OCI-LY7 (cell line): ENCODE measurements at regions not wholly inside any gene's neighbourhood (a gene's known extent, or its start where the extent isn't known, plus 50 kb on each side); places are given as distances from the start of the nearest gene placed in this dataset.
"Not testable (repeated sequence)": the region's sequence is repeated elsewhere in the genome, so short reads cannot be mapped to it uniquely, and the experiment has no call there.

Source experiments
- BruUV-seq: library from RNA; stranded (reverse); fragments of 400-500 nt; replicated peaks from 2 replicates; lab custom pipeline; 2021; lab: Mats Ljungman, UMichigan
- CTCF ChIA-PET: fragments of 300-600 bp; sonication (Branson Sonifier 250); formaldehyde crosslinking; loops from one replicate; lab custom pipeline; 2022; ENCODE audit warnings: antibody characterized with exemption; ENCODE audit not compliant: unreplicated experiment; lab: Charles Lee
- POLR2A ChIA-PET: fragments of 300-600 bp; sonication (Branson Sonifier 250); formaldehyde crosslinking; loops from one replicate; lab custom pipeline; 2022; ENCODE audit warnings: antibody characterized with exemption; lab: Charles Lee
- DNase-seq: peaks from one replicate; pipeline ENCODE4 v3.0.0-alpha.2; 2015; ENCODE audit warnings: low spot score
- H2AFZ ChIP-seq: fragments of 200-600 bp; sonication (generic), shearing (Covaris generic); 2 replicates; pipeline ENCODE4 v1.6.1; 2014; ENCODE audit warnings: mild to moderate bottlenecking, antibody characterized with exemption, low read length, moderate library complexity
- H3K27ac ChIP-seq: fragments of 200-600 bp; sonication (generic); 2 replicates; pipeline ENCODE4 v1.5.1; 2014; ENCODE audit warnings: mixed run types, low read depth, mild to moderate bottlenecking, moderate library complexity, low read length, inconsistent platforms; ENCODE audit not compliant: poor library complexity, severe bottlenecking
- H3K36me3 ChIP-seq: fragments of 200-600 bp; sonication (generic); 2 replicates; pipeline ENCODE4 v1.6.1; 2014; ENCODE audit warnings: mild to moderate bottlenecking, antibody characterized with exemption, low read length, moderate library complexity, mixed read lengths; ENCODE audit not compliant: insufficient read depth
- H3K4me1 ChIP-seq: fragments of 200-600 bp; sonication (generic); 2 replicates; pipeline ENCODE4 v1.5.1; 2014; ENCODE audit warnings: mild to moderate bottlenecking, low read length; ENCODE audit not compliant: insufficient read depth, poor library complexity, severe bottlenecking
- H3K4me2 ChIP-seq: fragments of 200-600 bp; sonication (generic); 2 replicates; pipeline ENCODE4 v1.6.1; 2014; ENCODE audit warnings: mild to moderate bottlenecking, low read length
- H3K4me3 ChIP-seq: fragments of 200-600 bp; sonication (generic); 2 replicates; pipeline ENCODE4 v1.5.1; 2014; ENCODE audit warnings: mild to moderate bottlenecking, low read depth, low read length; ENCODE audit not compliant: poor library complexity, severe bottlenecking
- H3K79me2 ChIP-seq: fragments of 200-600 bp; sonication (generic); 2 replicates; pipeline ENCODE4 v1.6.1; 2016; ENCODE audit warnings: low read depth, mild to moderate bottlenecking, low read length, moderate library complexity, mixed read lengths; ENCODE audit not compliant: insufficient read depth
- H3K9me2 ChIP-seq: fragments of 200-600 bp; sonication (generic); 2 replicates; pipeline ENCODE4 v1.6.1; 2016; ENCODE audit warnings: mild to moderate bottlenecking, low read length, mixed read lengths; ENCODE audit not compliant: insufficient read depth
- H3K9me3 ChIP-seq: fragments of 200-600 bp; sonication (generic); 2 replicates; pipeline ENCODE4 v1.6.1; 2014; ENCODE audit warnings: mild to moderate bottlenecking, mixed run types, low read length, mixed read lengths
- H4K20me1 ChIP-seq: fragments of 200-600 bp; sonication (generic); 2 replicates; pipeline ENCODE4 v1.6.1; 2014; ENCODE audit warnings: mild to moderate bottlenecking, antibody characterized with exemption, low read length, moderate library complexity, mixed read lengths; ENCODE audit not compliant: insufficient read depth
- EZH2phosphoT487 ChIP-seq: fragments of 200-600 bp; sonication (generic); IDR thresholded peaks from 2 replicates; pipeline ENCODE4 v1.6.1; 2018; ENCODE audit warnings: low read depth, borderline replicate concordance, mild to moderate bottlenecking, mixed run types, antibody characterized with exemption, low read length, moderate library complexity, mixed read lengths
- intact Hi-C: fragments of 100-400 bp; cut with micrococcal nuclease; formaldehyde crosslinking; loops from one replicate; pipeline ENCODE4 v1.10.0; 2022; ENCODE audit not compliant: unreplicated experiment
- TF ChIP-seq, protein P1 (sequence below): fragments of 200-600 bp; sonication (generic); conservative IDR thresholded peaks from 2 replicates; pipeline ENCODE4 v1.5.1; 2014; ENCODE audit warnings: mild to moderate bottlenecking, antibody characterized with exemption, low read length, moderate library complexity, mixed read lengths

DNA sequence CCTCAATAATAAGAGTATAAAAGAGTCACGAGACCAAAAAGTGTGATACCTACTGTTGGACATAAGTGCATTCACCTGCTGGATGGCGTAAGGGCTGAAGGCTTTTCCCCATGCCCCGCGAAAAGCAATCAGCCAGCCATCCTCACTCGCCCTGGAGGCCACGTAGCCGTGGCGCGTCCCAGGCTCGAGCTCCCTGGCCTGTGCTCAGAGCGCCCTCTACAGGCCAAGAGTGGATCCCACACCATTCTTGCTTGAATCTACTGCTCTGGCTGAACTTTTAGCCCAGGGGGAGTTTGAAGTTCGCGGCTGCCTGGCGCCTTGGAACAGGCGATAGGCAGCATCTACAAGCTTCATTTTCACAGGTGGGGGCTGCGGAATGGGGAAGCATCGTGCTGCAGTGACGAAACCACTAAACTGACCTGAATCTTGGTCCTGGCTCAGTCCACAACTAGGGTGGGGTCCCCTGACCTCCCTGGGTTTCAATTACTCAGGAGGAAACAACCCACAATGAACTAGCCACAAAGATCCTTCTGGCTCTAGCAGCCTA, 70.3 kb upstream of the SERBP1 start:
- no peak overlapping the region for H3K4me3 ChIP-seq
- H3K4me1 ChIP-seq = no peaks in the 10 kb centered on the region
- H3K36me3 ChIP-seq = no peaks in the 10 kb centered on the region
- ChIA-PET POLR2A (interaction anchor here (0.6 to 1.7 kb wide), 4 partner anchors 30 to 170 kb away, joined by 3 to 6 read pairs (median 3); no protein-coding TSS in a partner anchor), CTCF (interaction anchor here (0.5 to 1.6 kb wide), 2 partner anchors 153 to 162 kb away, joined by 3 read pairs; no protein-coding TSS in a partner anchor)
- no peak overlapping the region for H3K27ac ChIP-seq
- peak overlapping the region; percentile 28; the same call in 1 of the 2 replicates for H3K4me2 ChIP-seq
- H3K79me2 ChIP-seq = no peaks in the 10 kb centered on the region
- peak; percentile 89 for DNase-seq
- no TSS peak for BruUV-seq
- no peaks in the 10 kb centered on the region for H3K9me3 ChIP-seq
- no peaks in the 10 kb centered on the region for H4K20me1 ChIP-seq
- no peak overlapping the region for H2AFZ ChIP-seq
- no peaks in the 10 kb centered on the region for H3K9me2 ChIP-seq
- intact Hi-C loops = loop anchor here (1.0 to 10.0 kb wide), 5 partner anchors 70 to 736 kb away; partner anchors contain the start of gene SERBP1
- TF ChIP-seq, protein P1, sequence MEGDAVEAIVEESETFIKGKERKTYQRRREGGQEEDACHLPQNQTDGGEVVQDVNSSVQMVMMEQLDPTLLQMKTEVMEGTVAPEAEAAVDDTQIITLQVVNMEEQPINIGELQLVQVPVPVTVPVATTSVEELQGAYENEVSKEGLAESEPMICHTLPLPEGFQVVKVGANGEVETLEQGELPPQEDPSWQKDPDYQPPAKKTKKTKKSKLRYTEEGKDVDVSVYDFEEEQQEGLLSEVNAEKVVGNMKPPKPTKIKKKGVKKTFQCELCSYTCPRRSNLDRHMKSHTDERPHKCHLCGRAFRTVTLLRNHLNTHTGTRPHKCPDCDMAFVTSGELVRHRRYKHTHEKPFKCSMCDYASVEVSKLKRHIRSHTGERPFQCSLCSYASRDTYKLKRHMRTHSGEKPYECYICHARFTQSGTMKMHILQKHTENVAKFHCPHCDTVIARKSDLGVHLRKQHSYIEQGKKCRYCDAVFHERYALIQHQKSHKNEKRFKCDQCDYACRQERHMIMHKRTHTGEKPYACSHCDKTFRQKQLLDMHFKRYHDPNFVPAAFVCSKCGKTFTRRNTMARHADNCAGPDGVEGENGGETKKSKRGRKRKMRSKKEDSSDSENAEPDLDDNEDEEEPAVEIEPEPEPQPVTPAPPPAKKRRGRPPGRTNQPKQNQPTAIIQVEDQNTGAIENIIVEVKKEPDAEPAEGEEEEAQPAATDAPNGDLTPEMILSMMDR = peak; percentile 97
- no peak for TF ChIP-seq EZH2phosphoT487

DNA sequence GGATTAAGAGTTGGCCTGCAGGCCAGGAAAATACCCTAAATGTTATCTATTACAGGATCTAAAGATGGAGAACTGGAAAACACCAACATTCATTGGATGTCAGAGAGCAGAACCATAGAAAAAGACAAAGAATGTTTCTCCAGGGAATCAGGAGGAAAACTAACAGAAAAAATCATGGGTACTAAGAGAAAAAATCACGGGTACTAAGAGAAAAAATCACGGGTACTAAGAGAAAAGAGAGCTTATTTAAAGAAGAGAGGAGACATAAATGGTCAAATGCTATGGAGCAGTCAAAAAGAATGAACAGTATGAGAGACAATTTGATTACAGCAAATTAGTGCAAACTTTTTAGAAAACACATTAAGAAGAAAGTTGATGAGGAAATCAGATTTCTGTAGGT, 73.8 kb upstream of the SERBP1 start:
- no TSS peak for BruUV-seq
- H2AFZ ChIP-seq = no peak overlapping the region
- H3K27ac ChIP-seq = no peak overlapping the region
- H3K9me3 ChIP-seq = no peaks in the 10 kb centered on the region
- no peak for TF ChIP-seq EZH2phosphoT487
- TF ChIP-seq, protein P1 = no peak
- H4K20me1 ChIP-seq = no peaks in the 10 kb centered on the region
- H3K4me2 ChIP-seq = no peak overlapping the region
- intact Hi-C loops = loop anchor here (5.0 to 10.0 kb wide), 2 partner anchors 287 to 739 kb away; no protein-coding TSS in a partner anchor
- POLR2A ChIA-PET = interaction anchor here (0.6 to 0.9 kb wide), 2 partner anchors 101 to 158 kb away, joined by 3 read pairs; no protein-coding TSS in a partner anchor
- H3K4me3 ChIP-seq = no peak overlapping the region
- no peaks in the 10 kb centered on the region for H3K79me2 ChIP-seq
- CTCF ChIA-PET = no interaction called here
- no peaks in the 10 kb centered on the region for H3K36me3 ChIP-seq
- no peaks in the 10 kb centered on the region for H3K4me1 ChIP-seq
- no peaks in the 10 kb centered on the region for H3K9me2 ChIP-seq
- no peak for DNase-seq

DNA sequence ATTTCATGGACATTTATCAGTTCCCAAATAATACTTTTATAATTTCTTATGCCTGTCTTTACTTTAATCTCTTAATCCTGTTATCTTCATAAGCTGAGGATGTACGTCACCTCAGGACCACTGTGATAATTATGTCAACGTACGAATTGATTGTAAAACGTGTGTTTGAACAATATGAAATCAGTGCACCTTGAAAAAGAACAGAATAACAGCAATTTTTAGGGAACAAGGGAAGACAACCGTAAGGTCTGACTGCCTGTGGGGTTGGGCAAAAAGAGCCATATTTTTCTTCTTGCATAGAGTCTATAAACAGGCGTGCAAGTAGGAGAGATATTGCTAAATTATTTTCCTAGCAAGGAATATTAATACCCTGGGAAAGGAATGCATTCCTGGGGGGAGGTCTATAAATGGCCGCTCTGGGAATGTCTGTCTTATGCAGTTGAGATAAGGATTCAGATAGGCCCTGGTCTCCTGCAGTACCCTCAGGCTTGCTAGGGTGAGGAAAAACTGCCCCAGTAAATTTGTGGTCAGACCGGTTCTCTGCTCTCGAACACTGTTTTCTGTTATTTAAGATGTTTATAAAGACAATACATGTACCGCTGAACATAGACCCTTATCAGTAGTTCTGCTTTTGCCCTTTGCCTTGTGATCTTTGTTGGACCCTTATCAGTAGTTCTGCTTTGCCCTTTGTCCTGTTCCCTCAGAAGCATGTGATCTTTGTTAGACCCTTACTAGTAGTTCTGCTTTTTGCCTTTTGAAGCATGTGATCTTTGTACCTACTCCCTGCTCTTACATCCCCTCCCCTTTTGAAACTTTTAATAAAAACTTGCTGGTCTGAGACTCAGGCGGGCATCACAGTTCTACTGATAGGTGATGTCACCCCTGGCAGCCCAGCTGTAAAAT, 83.4 kb upstream of the SERBP1 start:
- H2AFZ ChIP-seq, H3K4me1 ChIP-seq, H3K9me3 ChIP-seq, DNase-seq, H3K27ac ChIP-seq, H3K4me3 ChIP-seq, H4K20me1 ChIP-seq, H3K36me3 ChIP-seq, H3K4me2 ChIP-seq, BruUV-seq, H3K9me2 ChIP-seq, CTCF ChIA-PET, intact Hi-C loops, H3K79me2 ChIP-seq: not testable (repeated sequence)
- POLR2A ChIA-PET = interaction anchor here (0.6 to 0.7 kb wide), 2 partner anchors 36 to 788 kb away, joined by 4 read pairs; no protein-coding TSS in a partner anchor
